ENCODE measurements at regions not wholly inside any gene's neighbourhood (a gene's known extent, or its start where the extent isn't known, plus 50 kb on each side); places are given as distances from the start of the nearest gene placed in this dataset.

- no peak for TF ChIP-seq CTCF (IDR thresholded peaks at IDR 0.05)
- TF ChIP-seq POLR2AphosphoS5 (IDR thresholded peaks at IDR 0.05; ENCODE audit: insufficient read depth in 1 of 2, low read depth in 1 of 2) = no peak
- TF ChIP-seq POLR2A (IDR thresholded peaks at IDR 0.05) = no peak
Measured at GRCh38 chr6:79841577-79842375, 105.6 kb downstream of the ELOVL4 start.

Data from vagina (tissue), 2 donors.